Neural progenitor cell (in vitro differentiated cells): ENCODE measurements at regions not wholly inside any gene's neighbourhood (a gene's known extent, or its start where the extent isn't known, plus 50 kb on each side); places are given as distances from the start of the nearest gene placed in this dataset.

ENCODE experiments used
- DNase-seq: peaks from one replicate; pipeline ENCODE4 v3.0.0-alpha.2; 2016; ENCODE audit warnings: low spot score
- H2AFZ ChIP-seq: fragments of 200-600 bp; sonication (generic); replicated peaks from 2 replicates; pipeline ENCODE4 v1.6.1; 2016; ENCODE audit warnings: antibody characterized with exemption
- H3F3A ChIP-seq: fragments of 200-600 bp; sonication (generic); 2 replicates; pipeline ENCODE4 v1.6.1; 2016; ENCODE audit warnings: antibody characterized with exemption, low read depth
- H3K27ac ChIP-seq: fragments of 200-600 bp; sonication (generic); 2 replicates; pipeline ENCODE4 v1.5.1; 2016; ENCODE audit warnings: mild to moderate bottlenecking
- H3K27me3 ChIP-seq: fragments of 200-600 bp; sonication (generic); 2 replicates; pipeline ENCODE4 v1.6.1; 2016; ENCODE audit warnings: mild to moderate bottlenecking, moderate library complexity
- H3K36me3 ChIP-seq: fragments of 200-600 bp; sonication (generic); 2 replicates; pipeline ENCODE4 v1.5.1; 2016
- H3K4me1 ChIP-seq: fragments of 200-600 bp; sonication (generic); 2 replicates; pipeline ENCODE4 v1.6.1; 2016; ENCODE audit warnings: mixed run types
- H3K4me2 ChIP-seq: fragments of 200-600 bp; sonication (generic); 2 replicates; pipeline ENCODE4 v1.6.1; 2016
- H3K4me3 ChIP-seq: fragments of 200-600 bp; sonication (generic); 2 replicates; pipeline ENCODE4 v1.5.1; 2016
- H3K79me2 ChIP-seq: fragments of 200-600 bp; sonication (generic); 2 replicates; pipeline ENCODE4 v1.6.1; 2016; ENCODE audit warnings: low read depth
- H3K9ac ChIP-seq: fragments of 200-600 bp; sonication (generic); 2 replicates; pipeline ENCODE4 v1.6.1; 2016
- H3K9me3 ChIP-seq: fragments of 200-600 bp; sonication (generic); 2 replicates; pipeline ENCODE4 v1.5.1; 2016; ENCODE audit warnings: low read depth
- H4K20me1 ChIP-seq: fragments of 200-600 bp; sonication (generic); 2 replicates; pipeline ENCODE4 v1.6.1; 2016; ENCODE audit warnings: low read depth
- H3K27ac Mint-ChIP-seq: 3 replicates; pipeline ENCODE4 v1.8.0; 2021; ENCODE audit warnings: mixed read lengths
- H3K27me3 Mint-ChIP-seq: 2 replicates; pipeline ENCODE4 v1.8.0; 2022; ENCODE audit warnings: low read depth, mild to moderate bottlenecking, inconsistent platforms, moderate library complexity, mixed read lengths; ENCODE audit not compliant: insufficient read depth
- H3K36me3 Mint-ChIP-seq: 3 replicates; pipeline ENCODE4 v1.8.0; 2021; ENCODE audit warnings: mixed read lengths
- H3K4me1 Mint-ChIP-seq: 3 replicates; pipeline ENCODE4 v1.8.0; 2021; ENCODE audit warnings: mixed read lengths
- H3K4me3 Mint-ChIP-seq: 3 replicates; pipeline ENCODE4 v1.8.0; 2021; ENCODE audit warnings: mild to moderate bottlenecking, moderate library complexity, mixed read lengths
- H3K9me3 Mint-ChIP-seq: 3 replicates; pipeline ENCODE4 v1.8.0; 2020; ENCODE audit warnings: mixed read lengths
- EZH2 ChIP-seq: fragments of 200-600 bp; sonication (generic); IDR thresholded peaks from 2 replicates; pipeline ENCODE4 v1.6.1; 2017; ENCODE audit warnings: antibody characterized with exemption, mild to moderate bottlenecking, moderate library complexity
- EZH2phosphoT487 ChIP-seq: fragments of 200-600 bp; sonication (generic); IDR thresholded peaks from 2 replicates; pipeline ENCODE4 v1.6.1; 2017; ENCODE audit warnings: antibody characterized with exemption
- TF ChIP-seq, protein P1 (sequence below): fragments of 200-600 bp; sonication (generic); IDR thresholded peaks from 2 replicates; pipeline ENCODE4 v1.5.1; 2017; ENCODE audit warnings: antibody characterized with exemption, mild to moderate bottlenecking

GRCh38 chr18:26650310-26651268 lies 102.2 kb upstream of the KCTD1 start:
- Histone ChIP-seq H3K4me1 (peaks cover 9% of the 10 kb centered on the region), H3K27ac (no peak overlapping the region), H3K36me3 (no peaks in the 10 kb centered on the region), H3K79me2 (no peaks in the 10 kb centered on the region), H3K4me2 (no peak overlapping the region), H3K27me3 (peaks cover 27% of the 10 kb centered on the region), H4K20me1 (peaks cover 10% of the 10 kb centered on the region), H3K4me3 (no peak overlapping the region), H3K9ac (no peak overlapping the region), H3K9me3 (no peaks in the 10 kb centered on the region), H3F3A (peaks cover 22% of the 10 kb centered on the region), H2AFZ (no peak overlapping the region)
- H3K9me3 Mint-ChIP-seq, result no peaks in the 10 kb centered on the region
- no peak overlapping the region for H3K4me3 Mint-ChIP-seq
- H3K27me3 Mint-ChIP-seq, result no peaks in the 10 kb centered on the region
- TF ChIP-seq EZH2phosphoT487 (no peak), EZH2 (no peak)
- TF ChIP-seq, protein P1, sequence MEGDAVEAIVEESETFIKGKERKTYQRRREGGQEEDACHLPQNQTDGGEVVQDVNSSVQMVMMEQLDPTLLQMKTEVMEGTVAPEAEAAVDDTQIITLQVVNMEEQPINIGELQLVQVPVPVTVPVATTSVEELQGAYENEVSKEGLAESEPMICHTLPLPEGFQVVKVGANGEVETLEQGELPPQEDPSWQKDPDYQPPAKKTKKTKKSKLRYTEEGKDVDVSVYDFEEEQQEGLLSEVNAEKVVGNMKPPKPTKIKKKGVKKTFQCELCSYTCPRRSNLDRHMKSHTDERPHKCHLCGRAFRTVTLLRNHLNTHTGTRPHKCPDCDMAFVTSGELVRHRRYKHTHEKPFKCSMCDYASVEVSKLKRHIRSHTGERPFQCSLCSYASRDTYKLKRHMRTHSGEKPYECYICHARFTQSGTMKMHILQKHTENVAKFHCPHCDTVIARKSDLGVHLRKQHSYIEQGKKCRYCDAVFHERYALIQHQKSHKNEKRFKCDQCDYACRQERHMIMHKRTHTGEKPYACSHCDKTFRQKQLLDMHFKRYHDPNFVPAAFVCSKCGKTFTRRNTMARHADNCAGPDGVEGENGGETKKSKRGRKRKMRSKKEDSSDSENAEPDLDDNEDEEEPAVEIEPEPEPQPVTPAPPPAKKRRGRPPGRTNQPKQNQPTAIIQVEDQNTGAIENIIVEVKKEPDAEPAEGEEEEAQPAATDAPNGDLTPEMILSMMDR, result no peak
- peaks cover 41% of the 10 kb centered on the region for H3K4me1 Mint-ChIP-seq
- no peak for DNase-seq
- H3K36me3 Mint-ChIP-seq, result peaks cover 2% of the 10 kb centered on the region
- no peak overlapping the region for H3K27ac Mint-ChIP-seq

DNA sequence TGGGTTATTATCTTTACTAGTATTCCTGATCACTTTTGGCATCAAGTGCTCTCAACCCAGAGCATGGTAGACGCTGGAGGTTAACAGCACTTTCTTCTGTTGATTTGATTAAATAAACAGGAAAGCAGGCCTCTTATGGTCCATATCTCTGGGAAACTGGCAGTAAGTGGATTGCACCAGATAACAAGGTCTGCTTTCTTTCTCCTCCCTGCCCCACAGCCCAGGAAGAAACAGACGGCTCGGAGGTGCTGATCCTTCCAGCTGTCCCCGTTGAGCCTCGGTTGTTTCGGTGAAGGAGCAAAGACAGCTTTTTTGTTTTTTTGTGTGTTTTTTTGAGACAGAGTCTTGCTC lies 100.8 kb upstream of the KCTD1 start:
- no peak for DNase-seq
- Histone ChIP-seq H2AFZ (no peak overlapping the region), H4K20me1 (no peaks in the 10 kb centered on the region), H3K79me2 (no peaks in the 10 kb centered on the region), H3K36me3 (no peaks in the 10 kb centered on the region), H3K9me3 (no peaks in the 10 kb centered on the region), H3K4me3 (no peak overlapping the region), H3F3A (peaks cover 12% of the 10 kb centered on the region), H3K9ac (no peak overlapping the region), H3K4me2 (no peak overlapping the region), H3K27me3 (peaks cover 13% of the 10 kb centered on the region), H3K4me1 (peaks cover 9% of the 10 kb centered on the region), H3K27ac (no peak overlapping the region)
- TF ChIP-seq EZH2, result no peak
- TF ChIP-seq, protein P1, result no peak
- TF ChIP-seq EZH2phosphoT487, result no peak
- H3K36me3 Mint-ChIP-seq, result peaks cover 2% of the 10 kb centered on the region
- H3K27ac Mint-ChIP-seq, result no peak overlapping the region
- H3K4me3 Mint-ChIP-seq, result no peak overlapping the region
- peaks cover 28% of the 10 kb centered on the region for H3K4me1 Mint-ChIP-seq
- no peaks in the 10 kb centered on the region for H3K27me3 Mint-ChIP-seq
- H3K9me3 Mint-ChIP-seq, result no peaks in the 10 kb centered on the region

GRCh38 chr18:26648509-26649192 lies 100.3 kb upstream of the KCTD1 start:
- no peak overlapping the region for H3K27ac ChIP-seq
- TF ChIP-seq EZH2phosphoT487 (no peak), EZH2 (no peak)
- TF ChIP-seq, protein P1, result no peak
- H3K27ac Mint-ChIP-seq, result no peak overlapping the region
- H3F3A ChIP-seq, result peaks cover 10% of the 10 kb centered on the region
- peaks cover 9% of the 10 kb centered on the region for H3K4me1 ChIP-seq
- peaks cover 26% of the 10 kb centered on the region for H3K4me1 Mint-ChIP-seq
- H3K4me3 ChIP-seq, result no peak overlapping the region
- no peaks in the 10 kb centered on the region for H3K36me3 ChIP-seq
- no peak overlapping the region for H3K4me2 ChIP-seq
- no peak overlapping the region for H3K9ac ChIP-seq
- DNase-seq, result no peak
- H3K4me3 Mint-ChIP-seq, result no peak overlapping the region
- no peaks in the 10 kb centered on the region for H4K20me1 ChIP-seq
- no peaks in the 10 kb centered on the region for H3K9me3 Mint-ChIP-seq
- no peaks in the 10 kb centered on the region for H3K79me2 ChIP-seq
- H3K9me3 ChIP-seq, result no peaks in the 10 kb centered on the region
- H3K27me3 ChIP-seq, result peaks cover 8% of the 10 kb centered on the region
- no peaks in the 10 kb centered on the region for H3K27me3 Mint-ChIP-seq
- no peak overlapping the region for H2AFZ ChIP-seq
- H3K36me3 Mint-ChIP-seq, result peaks cover 5% of the 10 kb centered on the region
